Activated B cell treated with CpG ODN at 0.5 μM for 24 hours (primary cell): ENCODE measurements at regions not wholly inside any gene's neighbourhood (a gene's known extent, or its start where the extent isn't known, plus 50 kb on each side); places are given as distances from the start of the nearest gene placed in this dataset.

Source experiments
- ATAC-seq: fragments of 200-7000 bp; cut with Tn5 transposase; one replicate; pipeline ENCODE4 v1.10.0; 2021; ENCODE audit warnings: low read depth, mild to moderate bottlenecking, moderate library complexity
- CTCF ChIA-PET: fragments of 350-600 bp; sonication (Branson Sonifier 250); formaldehyde crosslinking; loops from one replicate; lab custom pipeline; 2021; ENCODE audit warnings: antibody characterized with exemption; lab: Charles Lee
- POLR2A ChIA-PET: fragments of 350-600 bp; sonication (Branson Sonifier 250); formaldehyde crosslinking; loops from one replicate; lab custom pipeline; 2021; ENCODE audit warnings: antibody characterized with exemption; lab: Charles Lee
- DNase-seq: peaks from one replicate; pipeline ENCODE4 v3.0.0; 2022
- H3K27ac Mint-ChIP-seq: one replicate; pipeline ENCODE4 v1.8.0; 2020; ENCODE audit warnings: mixed read lengths
- H3K27me3 Mint-ChIP-seq: one replicate; pipeline ENCODE4 v1.8.0; 2021; ENCODE audit warnings: mixed read lengths
- H3K36me3 Mint-ChIP-seq: one replicate; pipeline ENCODE4 v1.8.0; 2021; ENCODE audit warnings: low read depth, mixed read lengths
- H3K4me1 Mint-ChIP-seq: one replicate; pipeline ENCODE4 v1.8.0; 2021; ENCODE audit warnings: mixed read lengths
- H3K4me3 Mint-ChIP-seq: one replicate; pipeline ENCODE4 v1.8.0; 2020; ENCODE audit warnings: mild to moderate bottlenecking, mixed read lengths
- H3K9me3 Mint-ChIP-seq: one replicate; pipeline ENCODE4 v1.8.0; 2020; ENCODE audit warnings: mixed read lengths
- intact Hi-C: fragments of 100-400 bp; cut with micrococcal nuclease; formaldehyde crosslinking; loops from one replicate; pipeline ENCODE4 v1.15.1; 2024
- TF ChIP-seq, protein P1 (sequence below): fragments of 200-600 bp; IDR thresholded peaks from one replicate; pipeline ENCODE4 v1.8.0; 2022; ENCODE audit warnings: antibody characterized with exemption, mild to moderate bottlenecking

DNA sequence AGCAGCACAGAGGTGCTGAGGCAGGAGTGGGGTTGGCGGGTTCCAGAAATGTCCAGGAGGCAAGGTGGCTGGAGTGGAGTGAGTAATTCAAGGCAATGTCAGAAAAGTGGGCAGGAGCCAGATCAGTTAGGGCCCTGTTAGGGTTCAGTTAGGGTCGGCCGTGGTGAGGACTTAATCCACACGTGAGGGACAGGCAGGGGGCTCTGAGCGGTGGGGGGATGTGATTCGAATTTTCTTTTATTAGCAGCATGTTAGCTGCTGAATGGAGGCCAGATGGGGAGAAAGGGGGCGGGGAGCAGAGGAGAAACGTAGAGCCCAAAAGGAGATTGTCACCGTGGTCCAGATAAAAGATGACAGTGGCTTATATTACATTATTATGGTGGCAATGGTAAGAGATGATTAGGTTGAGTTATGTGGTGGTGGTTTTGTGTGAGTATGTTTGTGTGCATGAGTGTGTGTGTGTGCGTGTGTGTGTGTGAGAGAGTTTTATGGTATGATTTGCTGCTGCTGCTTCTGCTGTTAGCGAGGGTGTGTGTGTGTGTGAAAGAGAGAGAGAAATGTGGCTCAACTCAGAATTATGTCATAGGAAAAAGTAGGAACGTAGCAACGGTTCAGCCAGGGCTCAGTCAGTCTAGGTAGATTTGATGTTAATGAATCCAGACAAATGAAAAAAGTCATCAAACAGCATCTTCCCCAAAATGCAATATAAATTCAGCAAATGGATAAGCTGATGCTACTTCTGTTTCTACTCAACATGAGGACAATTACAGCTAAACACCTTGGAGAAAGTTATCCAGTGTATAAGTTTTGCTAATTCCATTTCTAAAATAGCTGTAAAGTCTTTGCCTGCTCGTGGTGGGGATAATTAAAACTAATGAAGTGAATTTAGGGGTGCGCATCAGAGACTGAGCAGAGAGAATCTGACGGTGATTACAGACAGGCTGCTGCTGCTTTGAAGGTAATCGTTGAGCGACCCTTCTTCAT lies 390.6 kb downstream of the HAPSTR1 start:
- no peaks in the 10 kb centered on the region for H3K4me1 Mint-ChIP-seq
- TF ChIP-seq, protein P1, sequence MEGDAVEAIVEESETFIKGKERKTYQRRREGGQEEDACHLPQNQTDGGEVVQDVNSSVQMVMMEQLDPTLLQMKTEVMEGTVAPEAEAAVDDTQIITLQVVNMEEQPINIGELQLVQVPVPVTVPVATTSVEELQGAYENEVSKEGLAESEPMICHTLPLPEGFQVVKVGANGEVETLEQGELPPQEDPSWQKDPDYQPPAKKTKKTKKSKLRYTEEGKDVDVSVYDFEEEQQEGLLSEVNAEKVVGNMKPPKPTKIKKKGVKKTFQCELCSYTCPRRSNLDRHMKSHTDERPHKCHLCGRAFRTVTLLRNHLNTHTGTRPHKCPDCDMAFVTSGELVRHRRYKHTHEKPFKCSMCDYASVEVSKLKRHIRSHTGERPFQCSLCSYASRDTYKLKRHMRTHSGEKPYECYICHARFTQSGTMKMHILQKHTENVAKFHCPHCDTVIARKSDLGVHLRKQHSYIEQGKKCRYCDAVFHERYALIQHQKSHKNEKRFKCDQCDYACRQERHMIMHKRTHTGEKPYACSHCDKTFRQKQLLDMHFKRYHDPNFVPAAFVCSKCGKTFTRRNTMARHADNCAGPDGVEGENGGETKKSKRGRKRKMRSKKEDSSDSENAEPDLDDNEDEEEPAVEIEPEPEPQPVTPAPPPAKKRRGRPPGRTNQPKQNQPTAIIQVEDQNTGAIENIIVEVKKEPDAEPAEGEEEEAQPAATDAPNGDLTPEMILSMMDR = no peak
- DNase-seq (no peak), ATAC-seq (no peak)
- no peaks in the 10 kb centered on the region for H3K36me3 Mint-ChIP-seq
- H3K27me3 Mint-ChIP-seq = peaks cover 3% of the 10 kb centered on the region
- ChIA-PET POLR2A (no interaction called here), CTCF (no interaction called here)
- no peak overlapping the region for H3K4me3 Mint-ChIP-seq
- no peaks in the 10 kb centered on the region for H3K9me3 Mint-ChIP-seq
- intact Hi-C loops = no loop called here
- no peak overlapping the region for H3K27ac Mint-ChIP-seq

DNA sequence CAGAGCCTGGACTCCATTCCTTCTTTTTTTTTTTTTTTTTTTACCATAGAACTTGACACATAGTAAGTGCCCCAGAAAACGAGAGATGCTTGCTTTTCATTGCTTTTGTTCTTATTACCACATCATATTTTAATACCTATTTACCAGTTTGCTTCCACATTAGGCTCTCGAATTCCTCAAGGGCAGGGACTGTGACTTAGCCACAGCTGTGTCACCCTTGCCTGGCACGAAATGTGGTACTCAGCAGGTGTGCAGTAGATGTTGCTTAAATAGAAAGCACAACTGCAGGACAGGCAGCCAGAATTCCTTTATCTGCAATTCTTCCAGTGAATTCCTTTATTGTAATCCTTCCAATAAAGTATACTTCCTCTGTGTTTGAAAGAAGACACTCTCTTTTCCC lies 393.0 kb downstream of the HAPSTR1 start:
- no peak for DNase-seq
- H3K4me1 Mint-ChIP-seq = no peaks in the 10 kb centered on the region
- POLR2A ChIA-PET = no interaction called here
- H3K36me3 Mint-ChIP-seq = no peaks in the 10 kb centered on the region
- no peak overlapping the region for H3K4me3 Mint-ChIP-seq
- no peaks in the 10 kb centered on the region for H3K9me3 Mint-ChIP-seq
- TF ChIP-seq, protein P1 = no peak
- no peak overlapping the region for H3K27ac Mint-ChIP-seq
- intact Hi-C loops = no loop called here
- ATAC-seq = no peak
- CTCF ChIA-PET = no interaction called here
- peaks cover 3% of the 10 kb centered on the region for H3K27me3 Mint-ChIP-seq

DNA sequence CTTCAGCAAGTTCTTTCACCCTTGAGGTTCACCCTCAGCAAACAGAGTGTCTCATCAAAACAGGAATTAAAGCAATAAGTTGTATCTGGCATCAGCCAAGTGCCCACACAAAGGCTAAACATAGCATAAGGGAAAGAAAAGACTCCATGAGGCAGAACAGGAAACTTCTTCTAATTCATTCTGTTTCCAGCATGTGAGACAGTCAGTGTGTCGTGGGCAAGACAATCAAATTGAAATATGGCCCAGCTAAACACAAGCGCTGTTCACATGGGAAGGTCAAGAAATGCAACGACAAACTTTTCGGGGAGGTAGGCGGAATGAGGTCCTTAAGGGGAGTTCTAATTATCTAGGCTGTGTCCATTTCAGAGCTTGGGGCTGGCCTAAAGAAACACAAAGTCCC lies 393.4 kb downstream of the HAPSTR1 start:
- Mint-ChIP-seq H3K36me3 (no peaks in the 10 kb centered on the region), H3K27me3 (peaks cover 3% of the 10 kb centered on the region), H3K4me3 (no peak overlapping the region), H3K27ac (no peak overlapping the region), H3K4me1 (no peaks in the 10 kb centered on the region), H3K9me3 (no peaks in the 10 kb centered on the region)
- DNase-seq (no peak), ATAC-seq (no peak)
- ChIA-PET CTCF (no interaction called here), POLR2A (no interaction called here)
- intact Hi-C loops = no loop called here
- TF ChIP-seq, protein P1 = no peak

DNA sequence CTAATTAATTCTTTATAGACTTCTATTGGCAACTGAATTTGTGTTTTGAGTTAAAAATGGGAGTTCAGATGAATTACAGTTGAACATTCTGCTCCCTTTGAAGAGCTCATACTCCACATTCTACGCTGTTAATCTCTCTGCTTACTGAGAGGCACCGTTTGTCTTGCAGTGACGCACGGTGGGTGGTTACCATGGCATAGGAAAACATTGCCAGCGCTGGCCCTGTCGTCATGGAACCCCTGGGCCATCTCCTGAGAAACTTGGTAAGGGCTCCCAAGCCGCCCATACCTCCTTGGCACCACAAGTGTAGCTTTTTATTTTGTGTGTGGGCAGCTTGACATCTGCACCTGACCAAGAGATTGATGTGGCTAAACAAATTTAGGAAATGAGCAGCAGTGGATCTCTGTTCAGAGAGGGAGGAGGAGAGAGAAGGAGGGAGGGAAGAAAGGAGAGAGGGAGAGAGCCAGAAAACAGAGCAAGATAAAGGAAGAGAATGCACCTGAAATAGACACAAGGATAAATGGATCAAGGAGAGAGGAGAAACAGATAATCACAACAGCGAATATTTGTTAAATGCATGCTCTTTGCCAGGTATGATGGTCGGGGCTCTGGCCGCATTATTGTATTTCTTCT lies 398.5 kb downstream of the HAPSTR1 start:
- Mint-ChIP-seq H3K9me3 (peaks cover 6% of the 10 kb centered on the region), H3K4me3 (no peak overlapping the region), H3K27ac (no peak overlapping the region), H3K4me1 (no peaks in the 10 kb centered on the region), H3K27me3 (peaks cover 3% of the 10 kb centered on the region), H3K36me3 (no peaks in the 10 kb centered on the region)
- intact Hi-C loops = no loop called here
- TF ChIP-seq, protein P1 = no peak
- ATAC-seq (no peak), DNase-seq (no peak)
- ChIA-PET CTCF (no interaction called here), POLR2A (no interaction called here)

DNA sequence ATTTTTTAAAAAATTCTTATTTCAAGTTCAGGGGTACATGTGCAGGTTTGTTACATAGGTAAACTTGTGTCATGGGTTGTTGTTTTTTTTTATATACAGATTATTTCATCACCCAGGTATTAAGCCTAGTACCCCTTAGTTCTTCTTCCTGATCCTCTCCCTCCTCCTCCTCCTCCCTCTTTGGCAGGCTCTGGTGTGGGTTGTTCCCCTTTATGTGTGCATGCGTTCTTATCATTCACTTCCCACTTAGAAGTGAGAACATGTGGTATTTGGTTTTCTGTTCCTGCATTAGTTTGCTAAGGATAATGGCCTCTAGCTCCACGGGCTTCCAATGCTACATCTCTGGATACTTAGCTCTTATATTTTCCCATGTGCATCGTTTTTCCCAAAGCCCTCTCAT lies 404.4 kb downstream of the HAPSTR1 start:
- TF ChIP-seq, protein P1 = no peak
- no peak for ATAC-seq
- Mint-ChIP-seq H3K4me1 (no peaks in the 10 kb centered on the region), H3K27me3 (no peaks in the 10 kb centered on the region), H3K36me3 (no peaks in the 10 kb centered on the region), H3K27ac (no peak overlapping the region), H3K4me3 (no peak overlapping the region), H3K9me3 (peaks cover 8% of the 10 kb centered on the region)
- intact Hi-C loops = no loop called here
- ChIA-PET CTCF (no interaction called here), POLR2A (no interaction called here)
- DNase-seq = no peak
